Panc1 (cell line): ENCODE measurements at regions not wholly inside any gene's neighbourhood (a gene's known extent, or its start where the extent isn't known, plus 50 kb on each side); places are given as distances from the start of the nearest gene placed in this dataset.

Source experiments
- ATAC-seq: fragments of 200-7000 bp; cut with Tn5 transposase; 2 replicates; pipeline ENCODE4 v1.9.1; 2020; ENCODE audit warnings: mild to moderate bottlenecking, moderate library complexity
- BruUV-seq: library from RNA; stranded (reverse); fragments of 400-500 nt; replicated peaks from 2 replicates; lab custom pipeline; 2021; lab: Mats Ljungman, UMichigan
- CTCF ChIA-PET: fragments of 300-600 bp; sonication (Branson Sonifier 250); formaldehyde crosslinking; loops from one replicate; lab custom pipeline; 2022; ENCODE audit warnings: antibody characterized with exemption; lab: Charles Lee
- POLR2A ChIA-PET: fragments of 300-600 bp; sonication (Branson Sonifier 250); formaldehyde crosslinking; loops from one replicate; lab custom pipeline; 2022; ENCODE audit warnings: antibody characterized with exemption; lab: Charles Lee
- DNase-seq: peaks from one replicate; pipeline ENCODE4 v3.0.0-alpha.2; 2010; ENCODE audit warnings: low read depth, low spot score
- H3K27ac ChIP-seq: 2 replicates; pipeline ENCODE4 v1.5.1; 2011; ENCODE audit warnings: mild to moderate bottlenecking, low read length, inconsistent platforms
- H3K27me3 ChIP-seq: fragments of 200-500 bp; sonication (Bioruptor generic); 2 replicates; pipeline ENCODE4 v1.6.0; 2014; ENCODE audit warnings: low read length, inconsistent platforms; ENCODE audit not compliant: control insufficient read depth, insufficient read depth
- H3K36me3 ChIP-seq: fragments of 200-500 bp; sonication (Bioruptor generic); 2 replicates; pipeline ENCODE4 v1.5.1; 2014; ENCODE audit warnings: inconsistent platforms, mild to moderate bottlenecking, low read length, moderate library complexity; ENCODE audit not compliant: control insufficient read depth, insufficient read depth
- H3K4me1 ChIP-seq: 2 replicates; pipeline ENCODE4 v1.5.1; 2011; ENCODE audit warnings: inconsistent platforms, mild to moderate bottlenecking, low read length, moderate library complexity; ENCODE audit not compliant: control insufficient read depth, insufficient read depth
- H3K4me3 ChIP-seq, 2 experiments: 2 replicates each; pipeline ENCODE4 v1.5.1; 2011 to 2012; ENCODE audit warnings: low read depth in 2 of 2, low read length in 2 of 2, mild to moderate bottlenecking in 2 of 2, inconsistent platforms in 1 of 2, moderate library complexity in 1 of 2
- H3K9me3 ChIP-seq: fragments of 200-500 bp; sonication (Bioruptor generic); 2 replicates; pipeline ENCODE4 v1.5.1; 2014; ENCODE audit warnings: low read depth, mild to moderate bottlenecking, inconsistent platforms, low read length, moderate library complexity; ENCODE audit not compliant: control insufficient read depth, insufficient read depth
- POLR2AphosphoS5 ChIP-seq: IDR thresholded peaks from 2 replicates; pipeline ENCODE4 v1.6.1; 2012; ENCODE audit warnings: mild to moderate bottlenecking, low read depth, low read length, moderate library complexity
- SIN3A ChIP-seq: IDR thresholded peaks from 2 replicates; pipeline ENCODE4 v1.6.1; 2012; ENCODE audit warnings: low read depth, mild to moderate bottlenecking, low read length, moderate library complexity, borderline replicate concordance; ENCODE audit not compliant: insufficient read depth
- TCF7L2 ChIP-seq: IDR thresholded peaks from 2 replicates; pipeline ENCODE4 v1.6.1; 2011; ENCODE audit warnings: mild to moderate bottlenecking, low read depth, low read length, inconsistent platforms
- in situ Hi-C: cut with HindIII; loops from 2 replicates; pipeline ENCODE4 v1.10.0; 2016; ENCODE audit warnings: low sequenced_read_pairs, low pct_unique_long_range_greater_than_20kb
- intact Hi-C: fragments of 100-400 bp; cut with micrococcal nuclease; formaldehyde crosslinking; loops from one replicate; pipeline ENCODE4 v1.10.0; 2022; ENCODE audit not compliant: unreplicated experiment
- TF ChIP-seq, protein P1 (sequence below), 2 experiments: IDR thresholded peaks; 2 replicates each; pipeline ENCODE4 v1.6.1; 2011 to 2012; ENCODE audit warnings: low read depth in 2 of 2, control low read depth in 1 of 2, low read length in 1 of 2, mild to moderate bottlenecking in 1 of 2, moderate library complexity in 1 of 2; ENCODE audit not compliant: insufficient read depth in 1 of 2
- TF ChIP-seq, protein P2 (sequence below): fragments of 450-650 bp; IDR thresholded peaks from 2 replicates; pipeline ENCODE4 v1.5.1; 2017; ENCODE audit warnings: mild to moderate bottlenecking

DNA sequence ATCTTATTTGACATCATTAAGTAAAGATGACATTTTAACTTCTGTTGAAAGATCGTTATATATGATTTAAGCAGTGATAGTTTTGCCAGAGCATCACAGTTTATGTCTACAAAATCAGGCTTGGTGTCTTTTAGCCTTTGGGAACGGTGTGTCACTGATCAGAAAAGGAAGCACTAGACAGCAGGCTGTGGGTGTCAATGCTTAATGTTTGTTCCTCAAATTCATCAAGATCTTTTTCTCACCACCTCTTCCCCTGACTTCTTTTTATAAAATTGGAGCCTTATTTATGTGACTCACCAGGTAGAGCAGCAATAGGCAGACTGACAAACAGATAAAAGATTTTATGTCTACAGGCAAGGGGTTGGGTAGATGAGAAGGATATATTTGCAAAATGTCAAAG is 1558.5 kb downstream of the EFNB2 start:
- BruUV-seq: no TSS peak
- no peaks in the 10 kb centered on the region for H3K4me1 ChIP-seq
- no peak overlapping the region for H3K4me3 ChIP-seq
- intact Hi-C loops: no loop called here
- in situ Hi-C loops: no loop called here
- no peaks in the 10 kb centered on the region for H3K36me3 ChIP-seq
- POLR2A ChIA-PET: no interaction called here
- no peaks in the 10 kb centered on the region for H3K27me3 ChIP-seq
- H3K9me3 ChIP-seq: no peaks in the 10 kb centered on the region
- ATAC-seq: no peak
- no peak for DNase-seq
- TF ChIP-seq, protein P1, sequence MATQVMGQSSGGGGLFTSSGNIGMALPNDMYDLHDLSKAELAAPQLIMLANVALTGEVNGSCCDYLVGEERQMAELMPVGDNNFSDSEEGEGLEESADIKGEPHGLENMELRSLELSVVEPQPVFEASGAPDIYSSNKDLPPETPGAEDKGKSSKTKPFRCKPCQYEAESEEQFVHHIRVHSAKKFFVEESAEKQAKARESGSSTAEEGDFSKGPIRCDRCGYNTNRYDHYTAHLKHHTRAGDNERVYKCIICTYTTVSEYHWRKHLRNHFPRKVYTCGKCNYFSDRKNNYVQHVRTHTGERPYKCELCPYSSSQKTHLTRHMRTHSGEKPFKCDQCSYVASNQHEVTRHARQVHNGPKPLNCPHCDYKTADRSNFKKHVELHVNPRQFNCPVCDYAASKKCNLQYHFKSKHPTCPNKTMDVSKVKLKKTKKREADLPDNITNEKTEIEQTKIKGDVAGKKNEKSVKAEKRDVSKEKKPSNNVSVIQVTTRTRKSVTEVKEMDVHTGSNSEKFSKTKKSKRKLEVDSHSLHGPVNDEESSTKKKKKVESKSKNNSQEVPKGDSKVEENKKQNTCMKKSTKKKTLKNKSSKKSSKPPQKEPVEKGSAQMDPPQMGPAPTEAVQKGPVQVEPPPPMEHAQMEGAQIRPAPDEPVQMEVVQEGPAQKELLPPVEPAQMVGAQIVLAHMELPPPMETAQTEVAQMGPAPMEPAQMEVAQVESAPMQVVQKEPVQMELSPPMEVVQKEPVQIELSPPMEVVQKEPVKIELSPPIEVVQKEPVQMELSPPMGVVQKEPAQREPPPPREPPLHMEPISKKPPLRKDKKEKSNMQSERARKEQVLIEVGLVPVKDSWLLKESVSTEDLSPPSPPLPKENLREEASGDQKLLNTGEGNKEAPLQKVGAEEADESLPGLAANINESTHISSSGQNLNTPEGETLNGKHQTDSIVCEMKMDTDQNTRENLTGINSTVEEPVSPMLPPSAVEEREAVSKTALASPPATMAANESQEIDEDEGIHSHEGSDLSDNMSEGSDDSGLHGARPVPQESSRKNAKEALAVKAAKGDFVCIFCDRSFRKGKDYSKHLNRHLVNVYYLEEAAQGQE (IDR thresholded peaks at IDR 0.05; ENCODE audit: insufficient read depth in 1 of 2, low read depth in 2 of 2, low read length in 1 of 2): no peak
- TF ChIP-seq SIN3A (no peak), POLR2AphosphoS5 (no peak), TCF7L2 (no peak)
- TF ChIP-seq, protein P2, sequence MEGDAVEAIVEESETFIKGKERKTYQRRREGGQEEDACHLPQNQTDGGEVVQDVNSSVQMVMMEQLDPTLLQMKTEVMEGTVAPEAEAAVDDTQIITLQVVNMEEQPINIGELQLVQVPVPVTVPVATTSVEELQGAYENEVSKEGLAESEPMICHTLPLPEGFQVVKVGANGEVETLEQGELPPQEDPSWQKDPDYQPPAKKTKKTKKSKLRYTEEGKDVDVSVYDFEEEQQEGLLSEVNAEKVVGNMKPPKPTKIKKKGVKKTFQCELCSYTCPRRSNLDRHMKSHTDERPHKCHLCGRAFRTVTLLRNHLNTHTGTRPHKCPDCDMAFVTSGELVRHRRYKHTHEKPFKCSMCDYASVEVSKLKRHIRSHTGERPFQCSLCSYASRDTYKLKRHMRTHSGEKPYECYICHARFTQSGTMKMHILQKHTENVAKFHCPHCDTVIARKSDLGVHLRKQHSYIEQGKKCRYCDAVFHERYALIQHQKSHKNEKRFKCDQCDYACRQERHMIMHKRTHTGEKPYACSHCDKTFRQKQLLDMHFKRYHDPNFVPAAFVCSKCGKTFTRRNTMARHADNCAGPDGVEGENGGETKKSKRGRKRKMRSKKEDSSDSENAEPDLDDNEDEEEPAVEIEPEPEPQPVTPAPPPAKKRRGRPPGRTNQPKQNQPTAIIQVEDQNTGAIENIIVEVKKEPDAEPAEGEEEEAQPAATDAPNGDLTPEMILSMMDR: no peak
- no peak overlapping the region for H3K27ac ChIP-seq
- CTCF ChIA-PET: no interaction called here

DNA sequence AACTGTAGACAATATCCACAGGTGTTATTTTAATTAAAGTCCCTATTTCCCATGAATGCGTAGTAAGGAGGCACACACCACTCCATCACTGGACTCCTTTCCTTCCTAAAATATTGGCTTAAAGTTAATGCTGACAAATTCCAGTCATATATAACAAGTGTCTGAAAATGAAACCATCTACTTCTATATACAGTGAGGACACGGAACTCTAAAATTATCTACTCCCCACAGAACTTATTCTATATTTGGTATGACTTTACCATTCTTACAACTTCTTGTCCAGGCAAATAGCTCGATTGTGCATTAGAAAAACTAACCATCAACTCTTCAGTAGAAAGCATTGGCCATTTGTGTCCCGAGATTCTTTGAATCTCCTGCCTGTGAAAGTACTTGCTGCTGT is 1560.2 kb downstream of the EFNB2 start:
- Histone ChIP-seq H3K9me3 (no peaks in the 10 kb centered on the region), H3K36me3 (no peaks in the 10 kb centered on the region), H3K4me3 (no peak overlapping the region), H3K4me1 (no peaks in the 10 kb centered on the region), H3K27me3 (no peaks in the 10 kb centered on the region), H3K27ac (no peak overlapping the region)
- CTCF ChIA-PET: no interaction called here
- POLR2A ChIA-PET: no interaction called here
- TF ChIP-seq TCF7L2 (no peak), POLR2AphosphoS5 (no peak), SIN3A (no peak)
- TF ChIP-seq, protein P1 (IDR thresholded peaks at IDR 0.05; ENCODE audit: insufficient read depth in 1 of 2, low read depth in 2 of 2, low read length in 1 of 2): no peak
- TF ChIP-seq, protein P2: no peak
- DNase-seq (no peak), ATAC-seq (no peak)
- BruUV-seq: no TSS peak
- in situ Hi-C loops: no loop called here
- intact Hi-C loops: no loop called here
